PFSK-1 (cell line): ENCODE measurements at regions not wholly inside any gene's neighbourhood (a gene's known extent, or its start where the extent isn't known, plus 50 kb on each side); places are given as distances from the start of the nearest gene placed in this dataset.

ENCODE experiments used
- FOXP2 ChIP-seq: optimal IDR thresholded peaks from 2 replicates; pipeline ENCODE3; 2011; ENCODE audit warnings: borderline replicate concordance, control low read depth, inconsistent platforms; ENCODE audit not compliant: insufficient read depth; ENCODE audit errors: extremely low read length, extremely low read depth
- POLR2AphosphoS5 ChIP-seq: IDR thresholded peaks from 2 replicates; pipeline ENCODE4 v1.6.1; 2012; ENCODE audit warnings: low read depth, mild to moderate bottlenecking, control low read depth, low read length, moderate library complexity
- SIN3A ChIP-seq: IDR thresholded peaks from 2 replicates; pipeline ENCODE4 v1.6.1; 2012; ENCODE audit warnings: mild to moderate bottlenecking, low read length, moderate library complexity, borderline replicate concordance; ENCODE audit not compliant: insufficient read depth
- TAF1 ChIP-seq: IDR thresholded peaks from 2 replicates; pipeline ENCODE4 v1.6.1; 2012; ENCODE audit warnings: low read length, control low read depth, borderline replicate concordance; ENCODE audit not compliant: insufficient read depth
- TF ChIP-seq, protein P1 (sequence below), 2 experiments: IDR thresholded peaks; 2 replicates each; pipeline versions ENCODE4 v1.6.1 to v1.8.0; 2011 to 2012; ENCODE audit warnings: low read depth in 2 of 2, low read length in 2 of 2, control low read depth in 1 of 2, inconsistent platforms in 1 of 2, mild to moderate bottlenecking in 1 of 2, moderate library complexity in 1 of 2; ENCODE audit not compliant: insufficient read depth in 1 of 2

DNA sequence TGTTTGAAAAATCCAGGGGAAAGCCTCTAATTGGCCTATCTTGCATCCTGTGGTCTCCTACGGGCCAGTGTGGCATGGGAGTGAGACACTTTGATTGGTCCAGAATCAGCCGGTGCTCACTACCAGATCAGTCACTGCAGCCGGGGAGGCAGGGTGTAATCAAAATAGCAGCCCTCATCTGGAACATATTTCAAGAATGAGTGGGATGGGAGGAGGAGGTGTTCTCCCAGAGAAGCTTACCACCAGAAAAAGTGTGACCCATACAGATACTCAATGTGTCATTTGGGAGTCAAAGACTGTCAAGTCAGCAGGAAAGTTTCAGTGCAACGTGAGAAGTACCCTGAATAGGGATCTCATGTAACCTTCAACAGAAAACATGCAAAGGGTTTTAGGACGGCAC is 393.9 kb upstream of the SLC14A2 start:
- TF ChIP-seq SIN3A, result no peak
- no peak for TF ChIP-seq TAF1
- no peak for TF ChIP-seq FOXP2
- no peak for TF ChIP-seq POLR2AphosphoS5
- TF ChIP-seq, protein P1, sequence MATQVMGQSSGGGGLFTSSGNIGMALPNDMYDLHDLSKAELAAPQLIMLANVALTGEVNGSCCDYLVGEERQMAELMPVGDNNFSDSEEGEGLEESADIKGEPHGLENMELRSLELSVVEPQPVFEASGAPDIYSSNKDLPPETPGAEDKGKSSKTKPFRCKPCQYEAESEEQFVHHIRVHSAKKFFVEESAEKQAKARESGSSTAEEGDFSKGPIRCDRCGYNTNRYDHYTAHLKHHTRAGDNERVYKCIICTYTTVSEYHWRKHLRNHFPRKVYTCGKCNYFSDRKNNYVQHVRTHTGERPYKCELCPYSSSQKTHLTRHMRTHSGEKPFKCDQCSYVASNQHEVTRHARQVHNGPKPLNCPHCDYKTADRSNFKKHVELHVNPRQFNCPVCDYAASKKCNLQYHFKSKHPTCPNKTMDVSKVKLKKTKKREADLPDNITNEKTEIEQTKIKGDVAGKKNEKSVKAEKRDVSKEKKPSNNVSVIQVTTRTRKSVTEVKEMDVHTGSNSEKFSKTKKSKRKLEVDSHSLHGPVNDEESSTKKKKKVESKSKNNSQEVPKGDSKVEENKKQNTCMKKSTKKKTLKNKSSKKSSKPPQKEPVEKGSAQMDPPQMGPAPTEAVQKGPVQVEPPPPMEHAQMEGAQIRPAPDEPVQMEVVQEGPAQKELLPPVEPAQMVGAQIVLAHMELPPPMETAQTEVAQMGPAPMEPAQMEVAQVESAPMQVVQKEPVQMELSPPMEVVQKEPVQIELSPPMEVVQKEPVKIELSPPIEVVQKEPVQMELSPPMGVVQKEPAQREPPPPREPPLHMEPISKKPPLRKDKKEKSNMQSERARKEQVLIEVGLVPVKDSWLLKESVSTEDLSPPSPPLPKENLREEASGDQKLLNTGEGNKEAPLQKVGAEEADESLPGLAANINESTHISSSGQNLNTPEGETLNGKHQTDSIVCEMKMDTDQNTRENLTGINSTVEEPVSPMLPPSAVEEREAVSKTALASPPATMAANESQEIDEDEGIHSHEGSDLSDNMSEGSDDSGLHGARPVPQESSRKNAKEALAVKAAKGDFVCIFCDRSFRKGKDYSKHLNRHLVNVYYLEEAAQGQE (IDR thresholded peaks at IDR 0.05; ENCODE audit: insufficient read depth in 1 of 2, low read depth in 2 of 2, low read length in 2 of 2), result no peak

- TF ChIP-seq, protein P1 (IDR thresholded peaks at IDR 0.05; ENCODE audit: insufficient read depth in 1 of 2, low read depth in 2 of 2, low read length in 2 of 2), result no peak
- TF ChIP-seq FOXP2 (no peak), SIN3A (no peak), TAF1 (no peak), POLR2AphosphoS5 (no peak)
Measured at GRCh38 chr18:45222180-45222579, 393.1 kb upstream of the SLC14A2 start.

DNA sequence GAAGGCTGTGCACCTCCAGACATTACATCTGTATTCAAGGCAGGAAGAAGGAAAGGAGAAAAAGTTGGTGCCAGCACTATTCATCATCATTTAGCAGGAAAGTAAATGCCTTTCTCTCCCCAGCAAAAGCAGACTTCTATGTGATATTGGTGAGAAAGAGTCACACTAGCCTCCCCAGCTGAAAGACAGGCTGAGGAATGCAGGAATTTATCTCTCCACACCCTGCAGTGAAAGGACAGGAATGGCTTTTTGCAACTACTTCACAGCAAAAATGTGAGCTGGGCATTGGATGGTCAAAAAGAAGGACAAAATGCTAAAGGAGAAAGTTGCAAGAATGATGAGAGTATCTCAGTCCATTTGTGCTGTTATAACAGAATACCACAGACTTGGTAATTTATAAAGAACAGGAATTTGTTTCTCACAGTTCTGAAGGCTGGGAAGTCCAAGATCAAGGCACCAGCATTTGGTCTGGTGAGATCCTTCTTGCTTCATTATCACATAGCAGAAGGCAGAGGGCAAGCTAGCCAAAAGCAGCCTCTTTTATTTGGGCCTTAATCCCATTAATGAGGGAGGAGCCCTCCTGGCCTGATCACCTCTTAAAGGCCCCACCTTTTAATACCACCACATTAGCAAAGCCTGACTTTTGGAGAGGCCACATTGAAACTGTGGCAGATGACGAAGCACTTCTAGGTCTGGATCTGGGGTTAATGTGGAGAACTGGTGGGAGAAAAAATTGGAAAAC is 388.1 kb upstream of the SLC14A2 start:
- TF ChIP-seq, protein P1 (IDR thresholded peaks at IDR 0.05; ENCODE audit: insufficient read depth in 1 of 2, low read depth in 2 of 2, low read length in 2 of 2), result no peak
- TF ChIP-seq SIN3A (no peak), POLR2AphosphoS5 (no peak), FOXP2 (no peak)

GRCh38 chr18:45228796-45229388 is 386.4 kb upstream of the SLC14A2 start:
- TF ChIP-seq FOXP2 (no peak), SIN3A (no peak), TAF1 (no peak), POLR2AphosphoS5 (no peak)
- TF ChIP-seq, protein P1 (IDR thresholded peaks at IDR 0.05; ENCODE audit: insufficient read depth in 1 of 2, low read depth in 2 of 2, low read length in 2 of 2), result no peak
